Esophagus muscularis mucosa (tissue), 4 donors: ENCODE measurements at regions not wholly inside any gene's neighbourhood (a gene's known extent, or its start where the extent isn't known, plus 50 kb on each side); places are given as distances from the start of the nearest gene placed in this dataset.

Experiments
- DNase-seq: peaks from one replicate; pipeline ENCODE4 v3.0.0-alpha.2; 2017; ENCODE audit errors: extremely low spot score
- H3K27ac ChIP-seq, 4 donors: fragments of 200-600 bp; sonication (generic); replicated peaks in 1 of 4; 1 replicate in 3 of 4; 2 replicates in 1 of 4; pipeline ENCODE4 v1.5.1; 2016 to 2019; ENCODE audit warnings: mild to moderate bottlenecking in 1 of 4
- H3K27me3 ChIP-seq, 4 donors: fragments of 200-600 bp; sonication (generic); one replicate each; pipeline versions ENCODE4 v1.5.1 to v1.6.0; 2016 to 2019
- H3K36me3 ChIP-seq, 4 donors: fragments of 200-600 bp; sonication (generic); one replicate each; pipeline ENCODE4 v1.5.1; 2016 to 2019
- H3K4me1 ChIP-seq, 4 donors: fragments of 200-600 bp; sonication (generic); one replicate each; pipeline ENCODE4 v1.5.1; 2016 to 2019
- H3K4me3 ChIP-seq, 4 donors: fragments of 200-600 bp; sonication (generic); 1 replicate in 2 of 4; 2 replicates in 2 of 4; pipeline ENCODE4 v1.5.1; 2016 to 2019; ENCODE audit warnings: mild to moderate bottlenecking in 4 of 4, moderate library complexity in 1 of 4
- H3K9me3 ChIP-seq, 4 donors: fragments of 200-600 bp; sonication (generic); 1 replicate in 3 of 4; 2 replicates in 1 of 4; pipeline ENCODE4 v1.5.1; 2016 to 2019
- CTCF ChIP-seq, 3 experiments: fragments of 200-600 bp in 2 of 3; fragments of 450-650 bp in 1 of 3; sonication (generic) in 2 of 3; IDR thresholded peaks; one replicate each; pipeline ENCODE4 v1.5.1; 2017 to 2019; ENCODE audit warnings: antibody characterized with exemption in 3 of 3, mild to moderate bottlenecking in 2 of 3, moderate library complexity in 1 of 3
- EP300 ChIP-seq: sonication (generic); formaldehyde crosslinking; IDR thresholded peaks from one replicate; pipeline ENCODE4 v1.6.1; 2017; ENCODE audit warnings: antibody characterized with exemption
- POLR2A ChIP-seq: fragments of 450-650 bp; IDR thresholded peaks from one replicate; pipeline ENCODE4 v1.6.1; 2017; ENCODE audit warnings: antibody characterized with exemption, moderate library complexity, mild to moderate bottlenecking, low read depth
- POLR2AphosphoS5 ChIP-seq, 2 donors: sonication (generic); formaldehyde crosslinking; IDR thresholded peaks; one replicate each; pipeline ENCODE4 v1.6.1; 2017; ENCODE audit warnings: antibody characterized with exemption in 2 of 2
- WGBS: methylation state at CpG from one replicate; pipeline ENCODE4 v1.1.5; 2018; 5-methylcytosine and 5-hydroxymethylcytosine counted together
- intact Hi-C: fragments of 100-400 bp; cut with DNase I; formaldehyde crosslinking; loops from one replicate; pipeline ENCODE4 v1.15.1; 2023

GRCh38 chr16:6146356-6146755, 1048.8 kb upstream of the EEF2KMT start:
- 85% methylated on average over 2 of the region's 2 CpGs for WGBS
- Histone ChIP-seq H3K27me3 (no peaks in the 10 kb centered on the region), H3K4me3 (no peak overlapping the region), H3K9me3 (peaks cover 0 to 10% (median 4%) of the 10 kb centered on the region in 4 donors), H3K27ac (no peak overlapping the region), H3K36me3 (no peaks in the 10 kb centered on the region), H3K4me1 (no peaks in the 10 kb centered on the region)
- DNase-seq, result peak; percentile 62
- intact Hi-C loops, result no loop called here
- no peak for TF ChIP-seq CTCF (IDR thresholded peaks at IDR 0.05)
- no peak for TF ChIP-seq EP300
- no peak for TF ChIP-seq POLR2A
- TF ChIP-seq POLR2AphosphoS5 (IDR thresholded peaks at IDR 0.05), result no peak

- no peaks in the 10 kb centered on the region for H3K27me3 ChIP-seq
- H3K4me1 ChIP-seq, result no peaks in the 10 kb centered on the region
- 81% methylated on average over 4 of the region's 4 CpGs for WGBS
- DNase-seq, result peak; percentile 21
- H3K27ac ChIP-seq, result no peak overlapping the region
- TF ChIP-seq CTCF (IDR thresholded peaks at IDR 0.05) (no peak), POLR2AphosphoS5 (IDR thresholded peaks at IDR 0.05) (no peak), EP300 (no peak)
- peaks cover 0 to 10% (median 4%) of the 10 kb centered on the region in 4 donors for H3K9me3 ChIP-seq
- intact Hi-C loops, result no loop called here
- H3K4me3 ChIP-seq, result no peak overlapping the region
- no peaks in the 10 kb centered on the region for H3K36me3 ChIP-seq
These were observed 1046.9 kb upstream of the EEF2KMT start for GRCh38 chr16:6144463-6144862.

- no peaks in the 10 kb centered on the region for H3K27me3 ChIP-seq
- peaks cover 0 to 10% (median 4%) of the 10 kb centered on the region in 4 donors for H3K9me3 ChIP-seq
- H3K4me3 ChIP-seq, result no peak overlapping the region
- H3K27ac ChIP-seq, result no peak overlapping the region
- TF ChIP-seq EP300, result no peak
- no peaks in the 10 kb centered on the region for H3K4me1 ChIP-seq
- 0% methylated on average over 1 of the region's 1 CpG for WGBS
- H3K36me3 ChIP-seq, result no peaks in the 10 kb centered on the region
- intact Hi-C loops, result no loop called here
- DNase-seq, result no peak
These were observed 1045.4 kb upstream of the EEF2KMT start for GRCh38 chr16:6143020-6143419.

- Histone ChIP-seq H3K27ac (no peak overlapping the region), H3K27me3 (no peaks in the 10 kb centered on the region), H3K9me3 (peaks cover 0 to 3% (median 0%) of the 10 kb centered on the region in 4 donors), H3K4me1 (no peaks in the 10 kb centered on the region), H3K4me3 (no peak overlapping the region), H3K36me3 (no peaks in the 10 kb centered on the region)
- DNase-seq, result no peak
- 69% methylated on average over 6 of the region's 6 CpGs for WGBS
- TF ChIP-seq POLR2A (no peak), POLR2AphosphoS5 (IDR thresholded peaks at IDR 0.05) (no peak), EP300 (no peak), CTCF (IDR thresholded peaks at IDR 0.05) (no peak)
- intact Hi-C loops, result no loop called here
These were observed 1035.5 kb upstream of the EEF2KMT start for GRCh38 chr16:6133009-6133557.

- Histone ChIP-seq H3K27ac (no peak overlapping the region), H3K36me3 (no peaks in the 10 kb centered on the region), H3K9me3 (peaks cover 0 to 3% (median 0%) of the 10 kb centered on the region in 4 donors), H3K4me3 (no peak overlapping the region), H3K4me1 (no peaks in the 10 kb centered on the region), H3K27me3 (no peaks in the 10 kb centered on the region)
- intact Hi-C loops, result no loop called here
- TF ChIP-seq POLR2A (no peak), POLR2AphosphoS5 (IDR thresholded peaks at IDR 0.05) (no peak), EP300 (no peak), CTCF (IDR thresholded peaks at IDR 0.05) (no peak)
- WGBS, result 75% methylated on average over 6 of the region's 6 CpGs
- DNase-seq, result no peak
These were observed 1034.5 kb upstream of the EEF2KMT start for GRCh38 chr16:6132121-6132520.
